ENCODE measurements at regions not wholly inside any gene's neighbourhood (a gene's known extent, or its start where the extent isn't known, plus 50 kb on each side); places are given as distances from the start of the nearest gene placed in this dataset.

DNA sequence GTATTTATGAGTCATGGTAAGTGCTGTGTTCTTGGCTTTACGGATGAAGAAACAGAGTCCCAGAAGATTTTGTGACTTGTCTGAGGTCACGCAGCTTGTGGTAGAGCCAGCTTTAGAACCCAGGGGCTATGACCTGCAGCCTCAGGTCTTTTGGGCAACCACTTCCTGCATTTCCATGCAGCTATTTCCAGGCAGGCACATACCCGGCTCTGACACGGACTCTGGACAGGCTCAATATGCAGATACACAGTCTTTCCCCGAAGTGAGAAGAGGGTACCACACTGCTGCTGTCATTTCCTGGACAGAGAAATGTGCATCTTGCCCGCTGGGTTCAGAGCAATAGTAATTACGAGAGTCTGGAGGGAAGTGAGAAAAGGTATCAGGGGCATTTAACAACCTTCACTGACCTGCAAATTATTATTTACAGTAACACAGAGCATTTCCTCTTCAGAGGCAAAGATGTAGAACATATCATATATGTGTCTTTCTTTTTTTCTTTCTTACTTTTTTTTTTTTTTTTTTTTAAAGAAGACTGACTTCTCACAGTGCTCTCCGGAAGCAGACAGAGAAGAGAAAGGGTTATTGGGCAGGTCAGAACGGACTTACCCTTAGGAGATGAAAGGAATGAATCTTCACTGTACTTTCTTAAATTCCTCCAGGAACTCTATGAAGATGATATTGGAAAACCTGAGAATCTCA, 185.1 kb downstream of the CLIC5 start:
- peak; percentile 65 for DNase-seq (ENCODE audit: insufficient read length, low spot score)
- FAIRE-seq: peak; percentile 95

DNA sequence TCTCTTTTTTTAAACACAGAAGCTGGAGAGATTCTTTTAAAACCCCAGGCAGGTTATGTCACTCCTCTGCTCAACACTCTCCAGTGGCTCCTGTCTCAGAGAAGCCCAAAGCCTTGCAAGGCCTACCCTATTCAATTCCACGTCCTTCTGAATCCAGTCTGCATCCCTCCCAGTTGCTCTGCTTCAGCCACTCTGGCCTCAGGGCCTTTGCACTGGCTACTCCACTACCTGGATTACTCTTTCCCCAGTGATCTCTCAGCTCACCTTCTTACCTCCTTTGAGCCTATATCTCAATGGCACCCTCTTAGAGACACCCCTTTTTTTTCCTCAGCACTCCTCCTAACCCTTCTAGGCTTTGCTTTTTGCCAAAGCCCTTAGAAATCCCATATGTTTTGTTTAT, 185.8 kb downstream of the CLIC5 start:
- DNase-seq (ENCODE audit: insufficient read length, low spot score) (no peak), FAIRE-seq (peak; percentile 40)

DNA sequence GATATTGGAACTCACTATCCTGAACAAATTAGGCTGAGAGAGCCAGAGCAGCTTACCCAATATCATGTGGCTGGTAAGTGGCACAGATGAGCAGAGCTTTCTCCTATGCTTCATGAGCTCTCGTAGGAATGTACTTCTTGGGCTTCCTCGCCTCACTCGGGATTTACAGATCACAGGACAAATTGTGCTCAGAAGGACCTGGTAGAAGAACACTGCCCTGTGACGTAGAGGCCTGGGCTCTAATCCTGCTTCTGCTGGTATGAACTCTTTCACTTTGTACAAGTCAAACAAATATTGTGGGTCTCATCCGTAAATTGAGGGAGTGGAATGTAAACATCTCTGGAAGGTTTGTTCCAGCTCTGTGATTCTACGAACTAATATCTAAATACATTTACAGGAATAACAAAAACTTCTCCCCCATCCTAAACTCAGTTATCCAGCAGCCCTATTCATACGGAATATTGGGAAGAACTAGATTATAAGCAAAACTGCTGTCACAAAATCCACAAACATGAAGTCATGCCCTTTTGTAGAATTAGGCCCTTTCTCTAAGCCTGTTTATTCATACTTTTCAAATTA, 187.6 kb downstream of the CLIC5 start:
- DNase-seq (ENCODE audit: insufficient read length, low spot score): no peak
- FAIRE-seq: no peak

DNA sequence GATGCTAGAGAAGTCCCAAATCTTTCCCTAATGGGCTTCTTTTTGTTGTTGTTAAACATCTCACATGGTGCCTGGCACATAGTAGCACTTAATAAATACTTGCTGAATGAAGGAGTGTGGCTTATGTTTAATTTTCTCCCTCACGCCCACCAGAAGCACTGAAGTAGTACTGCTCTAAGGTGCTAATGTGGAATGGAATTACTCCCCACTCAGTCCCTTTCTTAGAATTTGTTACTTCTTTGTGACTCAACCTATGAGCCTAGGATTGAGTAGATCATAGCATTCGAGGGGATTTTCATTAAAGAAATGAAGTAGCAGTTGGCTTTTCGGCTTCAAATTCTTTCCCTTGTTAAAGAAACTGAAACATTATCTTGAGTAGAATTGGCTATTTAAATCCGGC, 192.8 kb downstream of the CLIC5 start:
- no peak for DNase-seq (ENCODE audit: insufficient read length, low spot score)
- FAIRE-seq: no peak

DNA sequence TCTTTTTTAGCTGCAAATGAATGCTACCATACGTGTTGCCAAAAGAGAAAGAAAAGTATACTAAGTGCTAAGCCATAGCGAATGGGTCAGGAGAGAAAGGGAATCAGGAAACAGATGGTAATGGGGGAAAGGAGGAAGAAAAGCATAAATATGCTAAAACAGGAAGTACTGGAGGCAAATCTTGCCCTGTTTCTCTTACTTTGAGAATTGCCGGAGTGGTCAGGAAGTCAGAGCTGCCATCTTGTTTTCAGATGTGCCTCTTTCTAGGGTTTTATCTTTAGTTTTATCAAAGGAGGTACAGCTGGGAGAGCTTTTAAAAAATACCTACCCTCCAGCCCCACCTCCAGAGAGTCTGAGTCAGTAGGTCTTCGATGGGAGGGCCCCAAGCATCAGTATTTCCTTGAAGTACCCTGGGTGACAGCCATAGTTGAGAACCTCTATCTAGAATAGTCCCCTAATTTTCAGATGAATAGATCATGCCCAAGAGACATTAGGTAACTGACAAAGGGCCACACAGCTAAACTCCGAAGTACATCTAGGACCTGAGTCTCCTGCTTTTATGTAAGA, 193.3 kb downstream of the CLIC5 start:
- DNase-seq (ENCODE audit: insufficient read length, low spot score) (no peak), FAIRE-seq (no peak)

DNA sequence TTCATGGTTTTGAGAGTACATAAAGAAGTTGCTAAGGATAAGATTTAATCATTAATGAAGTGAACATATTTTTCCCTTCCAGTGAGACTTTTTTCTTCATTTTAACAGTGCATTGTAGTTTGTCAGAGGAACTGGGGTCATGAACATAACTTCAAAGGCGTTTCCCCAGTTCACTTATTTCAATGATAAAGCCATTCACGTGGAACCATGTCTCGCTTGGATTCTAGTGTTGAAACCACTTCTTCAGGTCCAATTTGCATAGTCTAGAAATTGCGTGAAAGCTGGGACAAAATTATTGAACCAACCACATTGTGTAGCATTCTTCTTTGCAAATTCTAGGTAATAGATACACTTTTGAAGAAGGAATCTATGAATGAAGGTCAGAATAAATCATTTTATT, 197.0 kb downstream of the CLIC5 start:
- DNase-seq (ENCODE audit: insufficient read length, low spot score) (no peak), FAIRE-seq (no peak)

DNA sequence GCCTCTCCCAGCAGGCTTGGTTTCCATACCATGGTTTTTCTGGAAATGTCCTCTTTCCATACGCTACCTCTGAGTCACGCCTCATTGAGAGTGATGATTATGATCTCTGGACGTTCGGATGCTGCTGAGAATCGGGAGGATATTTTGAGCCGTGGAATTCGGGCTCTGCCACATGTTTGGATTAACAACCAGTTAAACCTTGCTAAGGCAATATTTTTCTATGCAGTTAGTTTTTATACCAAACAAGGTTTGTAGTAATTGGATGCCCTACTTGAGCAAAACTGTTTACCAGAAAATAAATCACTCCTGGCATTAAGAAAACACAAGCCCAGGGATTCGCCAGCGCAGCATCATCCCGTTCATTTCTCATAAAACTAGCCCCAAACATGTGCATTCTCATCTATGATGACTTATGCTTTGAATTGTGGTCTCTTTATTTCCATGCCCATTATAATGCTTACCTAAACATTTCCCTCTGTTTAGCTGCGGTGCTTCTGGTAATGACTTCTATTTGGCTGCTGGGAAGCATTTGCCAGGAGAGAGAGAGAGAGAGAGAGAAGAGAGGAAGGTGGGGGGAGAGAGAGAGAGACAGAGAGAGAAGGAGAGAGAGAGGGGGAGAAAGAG, 198.9 kb downstream of the CLIC5 start:
- FAIRE-seq: no peak
- DNase-seq (ENCODE audit: insufficient read length, low spot score): no peak

DNA sequence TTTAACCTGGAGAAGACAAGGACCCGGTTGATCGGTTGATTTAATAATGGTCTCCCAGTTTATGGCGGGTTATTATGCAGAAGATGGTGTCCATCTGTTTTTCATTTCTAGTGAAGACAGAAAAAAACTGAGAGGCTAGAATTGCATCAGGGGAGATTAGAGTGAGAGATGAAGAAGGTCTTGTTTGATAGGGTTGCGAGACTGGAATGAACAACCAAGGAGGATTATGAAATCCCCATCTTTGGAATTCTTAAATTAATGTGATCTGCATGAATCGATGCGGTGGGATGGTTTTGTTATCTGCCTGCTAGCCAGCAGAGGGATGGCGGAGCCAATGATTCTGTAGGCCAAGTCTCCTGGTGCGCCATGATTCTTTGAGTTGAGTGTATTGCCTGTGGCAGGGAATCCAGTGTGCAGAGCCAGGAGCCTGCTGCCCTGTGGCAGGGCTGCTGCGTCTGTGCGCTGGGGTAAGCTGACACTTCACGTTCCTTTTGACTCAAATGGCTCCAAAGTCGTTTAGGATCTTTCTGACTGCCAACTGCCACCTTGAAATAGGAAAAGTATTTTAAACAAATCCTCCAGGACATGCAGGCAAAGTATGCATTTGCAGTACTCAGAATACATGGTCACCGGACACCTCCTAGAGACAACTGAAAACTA, 200.1 kb downstream of the CLIC5 start:
- no peak for DNase-seq (ENCODE audit: insufficient read length, low spot score)
- no peak for FAIRE-seq

DNA sequence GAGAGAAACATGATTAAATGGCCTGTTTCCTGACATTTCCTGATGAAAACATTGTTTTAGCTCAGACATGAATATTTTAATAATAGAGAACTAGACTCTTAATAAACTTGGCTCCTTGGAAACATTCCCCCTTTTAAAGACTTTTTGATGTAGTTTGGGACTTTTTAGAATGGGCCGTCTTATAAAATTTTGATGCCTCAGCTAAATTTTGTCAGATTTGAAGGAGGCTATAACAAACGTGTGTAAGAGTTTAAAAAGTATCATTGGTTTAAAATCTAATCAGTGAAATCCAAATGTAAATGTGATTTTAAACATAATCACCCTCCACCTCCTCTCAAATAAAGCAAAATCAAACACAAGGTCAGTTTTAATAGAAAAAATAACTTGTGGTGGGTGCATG, 200.9 kb downstream of the CLIC5 start:
- FAIRE-seq (no peak), DNase-seq (ENCODE audit: insufficient read length, low spot score) (no peak)

DNA sequence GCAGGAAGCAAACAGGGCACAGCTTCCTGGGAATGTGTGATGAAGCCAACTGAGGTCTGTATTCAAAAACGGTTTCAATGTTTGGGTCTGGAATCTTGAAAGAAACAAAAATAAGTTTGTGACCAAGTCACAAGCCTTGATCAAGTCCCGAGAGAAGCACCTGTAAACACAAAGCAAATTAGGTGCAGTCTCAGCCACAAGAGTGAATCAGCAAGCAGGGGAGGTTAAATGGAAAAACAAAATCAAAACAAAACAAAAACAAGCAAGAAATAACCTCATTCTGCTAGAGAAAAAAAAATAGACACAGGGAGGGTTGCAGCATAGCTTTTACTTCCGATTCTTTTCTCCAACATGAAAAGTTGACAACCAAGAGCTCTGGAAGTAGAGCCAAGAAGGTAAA, 201.7 kb downstream of the CLIC5 start:
- DNase-seq (ENCODE audit: insufficient read length, low spot score) (no peak), FAIRE-seq (no peak)

DNA sequence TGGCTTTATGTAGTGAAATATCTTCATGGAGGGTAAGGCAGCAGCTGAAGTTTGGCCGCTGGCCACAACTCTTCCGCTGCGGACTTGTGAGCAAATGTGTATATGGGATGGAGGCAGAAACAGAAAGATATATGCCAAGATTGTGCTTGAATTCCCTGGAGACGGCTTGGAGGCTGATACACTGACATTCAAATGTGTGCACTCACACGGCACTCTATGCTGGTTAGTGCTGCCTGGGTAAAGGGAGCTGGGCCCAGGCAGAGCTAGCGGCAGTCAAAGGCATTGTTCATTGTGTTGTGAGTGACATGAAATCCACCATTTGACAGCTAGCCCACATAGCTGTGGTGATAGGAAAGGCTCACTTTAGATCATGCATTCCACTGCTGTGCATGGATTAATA, 202.7 kb downstream of the CLIC5 start:
- no peak for FAIRE-seq
- no peak for DNase-seq (ENCODE audit: insufficient read length, low spot score)

DNA sequence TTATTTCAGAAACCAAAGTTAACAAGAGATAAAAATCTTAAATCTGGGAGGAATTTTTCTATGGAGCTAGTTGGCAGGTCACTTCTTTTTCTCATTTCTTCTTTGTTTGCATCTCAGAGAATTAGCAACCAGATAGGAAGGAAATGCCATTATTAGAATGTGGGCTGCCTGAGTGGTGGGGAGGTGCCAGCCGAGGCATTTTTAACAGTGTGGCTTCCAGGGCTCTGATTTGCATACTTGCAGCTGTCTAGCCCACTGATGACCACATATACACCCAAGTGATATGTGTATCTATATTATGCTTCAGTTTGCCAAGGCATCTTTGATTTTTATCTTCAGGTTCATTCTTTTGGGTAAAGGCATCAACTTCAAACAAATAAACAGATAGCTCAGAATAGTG, 206.7 kb downstream of the CLIC5 start:
- FAIRE-seq (no peak), DNase-seq (ENCODE audit: insufficient read length, low spot score) (no peak)

DNA sequence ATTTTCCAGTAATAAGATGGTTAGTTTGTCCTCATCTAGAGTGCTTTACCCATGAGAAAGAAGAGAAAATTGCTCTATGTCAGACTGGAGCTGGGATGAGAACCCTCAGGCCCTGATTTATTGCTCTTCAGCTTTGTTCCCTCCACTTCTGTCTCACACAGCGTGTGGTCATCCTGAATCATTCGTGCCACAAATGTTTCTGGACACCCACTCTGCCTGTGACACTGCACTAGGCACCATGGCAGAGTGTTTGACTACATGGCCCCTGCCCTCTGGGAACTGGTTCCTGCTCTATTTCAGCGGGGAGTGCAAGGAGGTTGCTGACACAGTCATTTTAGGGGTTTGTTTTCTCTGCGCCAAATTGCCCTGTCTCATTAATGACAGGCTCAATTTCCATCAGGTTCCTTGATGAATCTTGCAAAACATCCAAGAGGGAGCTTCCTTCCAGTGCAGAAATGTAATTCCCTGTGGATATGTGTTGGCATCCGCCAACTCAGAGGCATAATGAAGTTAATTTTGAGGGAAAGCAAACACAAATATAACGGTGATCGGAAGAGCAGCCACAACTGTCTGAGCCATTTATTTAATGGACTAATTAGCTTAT, 207.5 kb downstream of the CLIC5 start:
- FAIRE-seq: no peak
- DNase-seq (ENCODE audit: insufficient read length, low spot score): no peak

DNA sequence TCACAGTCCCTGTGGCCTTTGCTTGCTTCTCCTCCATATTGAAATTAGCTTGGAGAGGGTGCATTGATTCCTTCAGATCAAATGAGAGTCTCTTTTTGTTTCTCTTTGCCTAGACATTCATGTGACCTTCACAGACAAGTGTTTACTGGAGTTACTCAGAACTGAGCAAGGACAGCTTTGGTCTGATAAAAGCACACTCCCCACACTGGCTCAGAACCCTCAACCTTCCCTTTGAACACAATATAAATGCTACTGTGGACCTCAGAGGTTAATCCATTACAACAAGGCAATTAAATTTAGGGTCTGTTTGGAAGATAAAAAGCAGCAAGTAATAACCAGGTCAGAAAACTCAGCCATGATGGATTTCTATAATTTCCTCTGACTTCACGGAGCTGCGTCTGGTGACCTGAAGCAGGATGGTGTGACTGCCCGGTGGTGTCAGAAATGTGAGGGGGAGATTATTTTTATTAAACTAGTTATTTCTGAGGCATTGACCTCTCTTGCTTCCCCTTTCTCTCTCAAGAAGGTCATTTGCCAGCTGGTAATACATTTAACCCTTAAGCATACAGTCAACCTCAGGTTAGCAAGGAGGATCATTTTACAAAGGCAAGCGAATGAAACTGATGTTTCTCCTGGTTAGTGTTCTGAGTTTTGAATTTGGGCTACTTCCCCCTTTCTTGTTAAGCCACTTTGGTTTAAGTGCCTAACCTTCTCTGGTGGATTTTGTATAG, 208.2 kb downstream of the CLIC5 start:
- no peak for FAIRE-seq
- no peak for DNase-seq (ENCODE audit: insufficient read length, low spot score)

DNA sequence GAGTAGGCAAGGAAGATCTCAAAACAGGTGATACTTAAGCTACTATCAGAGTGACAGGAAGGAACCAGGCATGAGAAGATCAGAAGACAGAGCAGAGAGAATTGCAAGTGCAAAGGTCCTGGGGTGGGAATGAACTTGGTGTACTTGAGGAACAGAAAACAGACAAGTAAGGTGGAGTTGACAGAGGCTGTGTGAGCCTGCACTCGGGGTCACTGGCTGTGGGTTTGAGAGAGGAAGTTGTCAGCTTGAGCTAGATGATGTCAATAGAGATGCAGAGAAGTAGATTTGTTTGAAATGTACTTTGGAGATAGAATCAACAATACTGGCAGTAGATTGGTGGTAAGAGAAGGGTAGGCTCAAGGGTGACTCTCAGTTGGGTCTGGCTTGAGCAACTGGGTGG, 209.5 kb downstream of the CLIC5 start:
- no peak for FAIRE-seq
- DNase-seq (ENCODE audit: insufficient read length, low spot score): no peak

DNA sequence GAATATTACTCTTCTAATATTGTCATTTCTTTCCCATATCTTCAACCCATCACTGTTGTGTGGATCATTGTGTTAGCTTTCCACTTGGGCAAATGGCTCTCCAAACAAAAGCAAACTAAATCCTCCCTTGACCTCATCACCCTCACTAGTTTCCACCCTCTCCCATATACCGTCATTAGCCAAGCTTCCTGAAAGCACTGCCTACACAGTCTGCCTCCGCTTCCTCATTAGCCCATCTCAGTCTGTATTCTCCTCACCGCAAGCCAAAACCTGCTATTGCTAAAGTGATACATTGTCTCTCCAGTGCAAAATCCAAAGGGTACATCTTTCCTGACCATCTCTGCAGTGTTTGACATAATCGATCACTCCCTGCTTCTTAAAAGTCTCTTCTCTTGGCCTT, 212.6 kb downstream of the CLIC5 start:
- FAIRE-seq (no peak), DNase-seq (ENCODE audit: insufficient read length, low spot score) (no peak)

DNA sequence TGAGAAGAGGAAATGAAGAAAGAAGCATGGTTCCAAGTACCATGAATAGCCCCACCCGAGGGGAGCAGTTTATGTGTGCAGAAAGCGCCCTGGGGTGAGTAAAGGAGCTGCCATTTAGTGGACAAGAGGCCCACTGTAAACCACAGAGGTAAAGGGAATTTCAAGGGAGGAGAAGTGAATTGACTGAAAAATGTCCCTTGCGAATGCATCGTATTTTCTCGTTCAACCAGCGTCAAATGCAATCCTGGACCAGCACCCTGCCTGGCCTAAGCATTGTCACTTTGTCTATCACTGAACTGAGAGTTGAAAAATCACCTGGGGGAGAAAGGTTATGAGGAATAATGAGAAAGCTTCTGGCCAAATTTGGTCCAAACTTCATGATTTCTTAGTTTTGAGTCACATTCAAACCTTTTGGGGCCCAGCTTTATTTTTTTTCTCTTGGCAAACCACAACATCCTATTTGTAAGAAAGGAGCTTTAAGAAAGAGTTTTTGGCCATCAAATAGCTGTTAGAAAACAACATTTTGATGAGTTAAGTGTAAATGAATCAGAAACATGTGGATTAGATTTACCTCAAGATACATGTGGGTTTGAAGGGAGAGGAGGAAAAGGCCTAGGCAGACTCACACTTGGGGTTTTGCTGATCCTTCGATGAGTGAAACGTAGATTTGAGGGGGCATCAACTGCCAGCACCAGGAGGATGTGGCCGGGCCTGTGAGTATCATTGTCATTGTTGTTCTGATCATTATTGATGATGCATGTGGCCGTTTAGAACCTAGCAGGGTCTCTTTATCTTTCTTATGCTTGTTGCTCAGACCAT, 214.0 kb downstream of the CLIC5 start:
- FAIRE-seq (peak; percentile 45), DNase-seq (ENCODE audit: insufficient read length, low spot score) (no peak)

DNA sequence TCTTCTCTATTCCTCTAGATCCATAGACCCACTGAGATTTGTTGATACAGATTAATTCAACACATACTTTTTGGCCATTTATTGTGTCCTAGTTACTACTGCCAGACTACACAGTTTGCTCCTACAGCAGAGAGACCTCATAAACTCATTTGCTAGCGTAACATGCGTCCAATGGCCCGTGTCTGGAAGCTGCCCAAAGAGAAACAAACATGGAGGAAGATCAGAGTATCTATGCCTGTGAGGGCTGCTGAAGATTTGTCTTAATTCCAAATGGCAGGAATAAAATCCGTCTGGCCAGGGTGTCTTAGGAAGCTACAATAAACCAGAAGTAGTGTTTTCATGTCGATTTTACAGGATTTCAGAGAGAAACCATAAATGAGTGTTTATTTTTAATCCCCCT, 214.7 kb downstream of the CLIC5 start:
- FAIRE-seq (no peak), DNase-seq (ENCODE audit: insufficient read length, low spot score) (no peak)

DNA sequence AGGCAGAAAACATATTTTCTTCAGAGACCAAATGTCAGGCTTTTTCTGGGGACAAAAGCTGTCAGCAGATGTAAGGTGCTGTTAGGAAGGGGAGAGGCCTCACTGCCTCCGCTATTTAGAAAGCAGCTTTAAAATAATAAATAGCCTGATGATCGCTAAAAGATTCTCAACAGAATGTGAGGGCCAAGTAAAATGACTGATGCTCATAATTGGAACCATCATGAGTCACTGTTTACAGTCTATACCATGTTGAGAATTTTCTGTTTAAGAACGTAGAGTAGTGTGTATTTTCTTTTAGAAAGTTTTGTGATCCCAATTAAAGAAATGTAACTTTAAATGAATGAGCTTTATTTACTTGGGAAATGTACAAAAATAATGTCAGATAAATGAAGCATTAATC, 220.0 kb downstream of the CLIC5 start:
- DNase-seq (ENCODE audit: insufficient read length, low spot score): no peak
- no peak for FAIRE-seq

DNA sequence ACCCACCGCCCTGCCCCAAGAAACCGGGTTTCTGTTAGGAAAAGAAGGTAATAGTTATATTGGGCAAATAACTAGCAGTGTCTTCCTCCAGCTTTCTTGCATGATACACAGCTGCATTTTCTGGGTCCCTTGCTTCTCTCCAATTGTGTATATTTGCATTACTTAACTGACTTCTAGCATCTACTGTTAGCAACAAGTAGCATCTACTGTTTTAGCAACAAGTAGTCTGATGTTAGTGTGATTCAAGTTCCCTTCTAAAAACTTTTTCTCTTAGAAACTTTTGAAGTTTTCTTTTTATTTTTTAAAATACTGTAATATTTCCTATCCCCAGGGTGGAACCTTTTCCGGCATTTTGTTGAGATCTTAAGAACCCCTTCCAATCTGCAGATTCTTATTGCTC, 221.2 kb downstream of the CLIC5 start:
- no peak for FAIRE-seq
- DNase-seq (ENCODE audit: insufficient read length, low spot score): no peak
